ENCODE measurements at regions not wholly inside any gene's neighbourhood (a gene's known extent, or its start where the extent isn't known, plus 50 kb on each side); places are given as distances from the start of the nearest gene placed in this dataset.

GRCh38 chr20:60579941-60580515 lies 621.8 kb downstream of the CDH26 start:
- Histone ChIP-seq H3K9me3 (no peaks in the 10 kb centered on the region), H3K4me1 (ENCODE audit: low read depth) (no peaks in the 10 kb centered on the region), H3K4me3 (no peak overlapping the region), H3K36me3 (ENCODE audit: low read depth) (no peaks in the 10 kb centered on the region)
- intact Hi-C loops (cut with DNase I, micrococcal nuclease), result no loop called here
- ATAC-seq (no peak), DNase-seq (no peak)
- TF ChIP-seq CTCF (IDR thresholded peaks at IDR 0.05), result no peak

GRCh38 chr20:60581606-60582115 lies 623.4 kb downstream of the CDH26 start:
- intact Hi-C loops (cut with DNase I, micrococcal nuclease), result no loop called here
- no peak for TF ChIP-seq CTCF (IDR thresholded peaks at IDR 0.05)
- Histone ChIP-seq H3K4me3 (no peak overlapping the region), H3K9me3 (no peaks in the 10 kb centered on the region), H3K4me1 (ENCODE audit: low read depth) (no peaks in the 10 kb centered on the region), H3K36me3 (ENCODE audit: low read depth) (no peaks in the 10 kb centered on the region)
- ATAC-seq (no peak), DNase-seq (no peak)

GRCh38 chr20:60583741-60584140 lies 625.5 kb downstream of the CDH26 start:
- ATAC-seq, result no peak
- TF ChIP-seq CTCF (IDR thresholded peaks at IDR 0.05), result no peak
- DNase-seq, result no peak
- Histone ChIP-seq H3K4me1 (ENCODE audit: low read depth) (no peaks in the 10 kb centered on the region), H3K4me3 (no peak overlapping the region), H3K36me3 (ENCODE audit: low read depth) (no peaks in the 10 kb centered on the region), H3K9me3 (no peaks in the 10 kb centered on the region)
- intact Hi-C loops (cut with DNase I, micrococcal nuclease), result no loop called here

- Histone ChIP-seq H3K36me3 (ENCODE audit: low read depth) (no peaks in the 10 kb centered on the region), H3K9me3 (no peaks in the 10 kb centered on the region), H3K4me3 (no peak overlapping the region), H3K4me1 (ENCODE audit: low read depth) (no peaks in the 10 kb centered on the region)
- intact Hi-C loops (cut with DNase I, micrococcal nuclease), result no loop called here
- TF ChIP-seq CTCF (IDR thresholded peaks at IDR 0.05), result no peak
- ATAC-seq (no peak), DNase-seq (no peak)
These were observed 626.0 kb downstream of the CDH26 start for GRCh38 chr20:60584221-60584620.

- TF ChIP-seq CTCF (IDR thresholded peaks at IDR 0.05), result no peak
- no peak overlapping the region for H3K4me3 ChIP-seq
- no peaks in the 10 kb centered on the region for H3K36me3 ChIP-seq (ENCODE audit: low read depth)
- no peak for DNase-seq
- intact Hi-C loops (cut with DNase I, micrococcal nuclease), result no loop called here
- no peaks in the 10 kb centered on the region for H3K9me3 ChIP-seq
- no peak for ATAC-seq
- H3K4me1 ChIP-seq (ENCODE audit: low read depth), result no peaks in the 10 kb centered on the region
These were observed 627.4 kb downstream of the CDH26 start for GRCh38 chr20:60585651-60586050.
